Breast epithelium (tissue), 3 donors: ENCODE measurements at regions not wholly inside any gene's neighbourhood (a gene's known extent, or its start where the extent isn't known, plus 50 kb on each side); places are given as distances from the start of the nearest gene placed in this dataset.

ENCODE experiments used
- POLR2A ChIP-seq: fragments of 450-650 bp; IDR thresholded peaks from one replicate; pipeline ENCODE4 v1.6.1; 2016; ENCODE audit warnings: antibody characterized with exemption, mild to moderate bottlenecking, moderate library complexity
- POLR2AphosphoS5 ChIP-seq, 3 donors: sonication (generic); formaldehyde crosslinking; IDR thresholded peaks; one replicate each; pipeline ENCODE4 v1.6.1; 2017; ENCODE audit warnings: antibody characterized with exemption in 3 of 3
- TF ChIP-seq, protein P1 (sequence below), 3 donors: fragments of 450-650 bp; IDR thresholded peaks; one replicate each; pipeline ENCODE4 v1.5.1; 2016 to 2017; ENCODE audit warnings: antibody characterized with exemption in 3 of 3, mild to moderate bottlenecking in 3 of 3, moderate library complexity in 3 of 3

GRCh38 chrX:9376111-9376510, 88.7 kb upstream of the TBL1X start:
- TF ChIP-seq, protein P1, sequence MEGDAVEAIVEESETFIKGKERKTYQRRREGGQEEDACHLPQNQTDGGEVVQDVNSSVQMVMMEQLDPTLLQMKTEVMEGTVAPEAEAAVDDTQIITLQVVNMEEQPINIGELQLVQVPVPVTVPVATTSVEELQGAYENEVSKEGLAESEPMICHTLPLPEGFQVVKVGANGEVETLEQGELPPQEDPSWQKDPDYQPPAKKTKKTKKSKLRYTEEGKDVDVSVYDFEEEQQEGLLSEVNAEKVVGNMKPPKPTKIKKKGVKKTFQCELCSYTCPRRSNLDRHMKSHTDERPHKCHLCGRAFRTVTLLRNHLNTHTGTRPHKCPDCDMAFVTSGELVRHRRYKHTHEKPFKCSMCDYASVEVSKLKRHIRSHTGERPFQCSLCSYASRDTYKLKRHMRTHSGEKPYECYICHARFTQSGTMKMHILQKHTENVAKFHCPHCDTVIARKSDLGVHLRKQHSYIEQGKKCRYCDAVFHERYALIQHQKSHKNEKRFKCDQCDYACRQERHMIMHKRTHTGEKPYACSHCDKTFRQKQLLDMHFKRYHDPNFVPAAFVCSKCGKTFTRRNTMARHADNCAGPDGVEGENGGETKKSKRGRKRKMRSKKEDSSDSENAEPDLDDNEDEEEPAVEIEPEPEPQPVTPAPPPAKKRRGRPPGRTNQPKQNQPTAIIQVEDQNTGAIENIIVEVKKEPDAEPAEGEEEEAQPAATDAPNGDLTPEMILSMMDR (IDR thresholded peaks at IDR 0.05) = no peak
- no peak for TF ChIP-seq POLR2A
- no peak for TF ChIP-seq POLR2AphosphoS5 (IDR thresholded peaks at IDR 0.05)
